Mesodermal cell (in vitro differentiated cells): ENCODE measurements at regions not wholly inside any gene's neighbourhood (a gene's known extent, or its start where the extent isn't known, plus 50 kb on each side); places are given as distances from the start of the nearest gene placed in this dataset.

Experiments
- H3K27ac ChIP-seq: 2 replicates; pipeline ENCODE4 v1.7.0; 2013; ENCODE audit warnings: mild to moderate bottlenecking, low read depth, low read length, moderate library complexity; ENCODE audit not compliant: severe bottlenecking
- H3K36me3 ChIP-seq: 2 replicates; pipeline ENCODE4 v1.7.1; 2013; ENCODE audit warnings: mild to moderate bottlenecking, low read length, moderate library complexity; ENCODE audit not compliant: control insufficient read depth, insufficient read depth
- H3K4me1 ChIP-seq: one replicate; pipeline ENCODE4 v1.7.1; 2013; ENCODE audit warnings: mild to moderate bottlenecking, low read length; ENCODE audit not compliant: insufficient read depth, control insufficient read depth, poor library complexity, severe bottlenecking
- H3K4me3 ChIP-seq: 2 replicates; pipeline ENCODE4 v1.7.0; 2013; ENCODE audit warnings: low read length, control low read depth, mild to moderate bottlenecking; ENCODE audit not compliant: insufficient read depth, poor library complexity, severe bottlenecking; ENCODE audit errors: extremely low read depth
- H3K9me3 ChIP-seq: 2 replicates; pipeline ENCODE4 v1.7.1; 2013; ENCODE audit warnings: mild to moderate bottlenecking, low read length, moderate library complexity; ENCODE audit not compliant: control insufficient read depth
- WGBS, 2 experiments: methylation state at CpG; one replicate each; pipeline ENCODE4 v1.1.5; 2013; ENCODE audit warnings: missing lambda C conversion rate in 2 of 2; ENCODE audit not compliant: insufficient coverage in 2 of 2; 5-methylcytosine and 5-hydroxymethylcytosine counted together

DNA sequence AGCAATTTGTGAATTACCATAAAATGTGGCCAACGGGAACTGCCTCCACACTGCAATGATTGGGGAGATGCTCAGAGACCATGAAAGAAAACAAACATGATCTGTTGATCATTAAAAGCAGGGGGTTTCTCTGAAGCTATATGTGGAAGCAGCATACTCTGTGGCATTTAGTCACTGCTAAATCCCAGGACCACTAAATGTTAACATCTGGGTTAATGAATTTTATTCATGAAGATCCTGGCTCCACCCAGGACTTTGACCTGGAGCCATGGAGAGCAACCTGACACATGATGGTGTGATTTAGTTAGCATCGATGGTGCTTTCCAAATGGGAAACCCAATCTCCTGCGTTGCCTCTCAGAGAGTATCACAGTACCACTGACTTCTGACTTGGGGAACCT is 497.8 kb downstream of the AGTPBP1 start:
- Histone ChIP-seq H3K4me1 (peaks cover 12% of the 10 kb centered on the region), H3K9me3 (peaks cover 4% of the 10 kb centered on the region), H3K27ac (no peak overlapping the region), H3K4me3 (no peak overlapping the region), H3K36me3 (no peaks in the 10 kb centered on the region)
- WGBS, 2 experiments = 86 to 95% methylated on average over 2 to 3 of the region's 3 CpGs

DNA sequence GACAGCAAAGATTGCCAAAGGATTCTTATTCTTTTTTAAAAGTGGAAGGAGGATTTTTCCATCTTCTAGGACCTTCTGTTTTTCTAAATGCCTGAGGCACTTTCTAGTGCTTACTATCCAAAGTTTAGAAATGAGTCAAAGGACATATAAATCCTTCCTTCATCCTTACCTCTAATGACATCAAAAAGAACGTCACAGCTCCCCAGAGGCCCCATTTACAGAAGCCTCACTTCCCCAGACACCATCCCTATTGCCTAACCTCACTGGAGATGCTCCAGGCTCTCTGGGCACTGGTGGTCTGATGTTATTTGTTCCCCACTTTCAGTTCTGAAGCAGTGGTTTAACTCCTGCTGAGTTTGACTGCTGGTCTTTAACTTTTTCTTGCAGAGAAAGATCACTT is 504.3 kb downstream of the AGTPBP1 start:
- Histone ChIP-seq H3K36me3 (no peaks in the 10 kb centered on the region), H3K4me1 (peaks cover 4% of the 10 kb centered on the region), H3K9me3 (no peaks in the 10 kb centered on the region), H3K4me3 (no peak overlapping the region), H3K27ac (no peak overlapping the region)
- 38% methylated on average over 1 of the region's 1 CpG; no CpG with 5 or more reads in 1 of the 2 experiments for WGBS, 2 experiments

GRCh38 chr9:85230081-85230480 is 511.7 kb downstream of the AGTPBP1 start:
- Histone ChIP-seq H3K4me3 (no peak overlapping the region), H3K36me3 (no peaks in the 10 kb centered on the region), H3K27ac (no peak overlapping the region), H3K9me3 (no peaks in the 10 kb centered on the region), H3K4me1 (peaks cover 17% of the 10 kb centered on the region)
- 69 to 75% methylated on average over 4 of the region's 4 CpGs for WGBS, 2 experiments

DNA sequence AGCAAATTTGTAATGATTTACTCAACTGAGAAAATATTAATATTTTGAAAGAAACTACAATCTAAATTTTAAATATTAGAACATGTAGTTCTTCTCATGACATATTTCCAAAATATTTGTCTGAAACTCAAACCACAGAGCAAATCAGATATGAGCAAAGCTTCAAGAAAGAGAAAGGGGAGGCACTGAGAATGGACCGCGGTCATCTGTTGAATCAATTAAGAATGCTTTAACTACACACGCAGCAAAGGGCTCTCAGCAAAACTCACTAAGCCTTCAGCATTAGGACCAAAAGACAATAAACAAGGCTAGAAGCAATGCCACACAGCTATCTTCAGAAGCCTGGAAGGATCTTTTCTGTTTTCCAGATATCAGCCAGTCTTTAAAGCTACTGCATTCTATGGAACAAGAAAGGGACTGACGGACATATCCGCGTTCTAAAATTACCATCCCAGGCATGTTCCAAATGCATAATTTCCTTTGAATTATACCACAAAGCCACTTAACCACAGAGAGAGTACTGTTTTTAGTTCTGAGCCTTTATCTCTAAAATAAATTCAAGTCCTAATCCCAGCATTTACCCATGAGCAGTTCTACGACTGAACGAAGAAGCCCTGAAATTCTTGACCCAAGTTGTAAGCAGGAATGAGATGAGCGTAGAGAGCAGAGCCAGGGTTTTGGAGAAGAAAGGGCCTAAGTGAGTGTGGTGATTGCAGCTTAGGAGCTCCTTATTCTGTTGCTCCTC is 513.5 kb downstream of the AGTPBP1 start:
- no peaks in the 10 kb centered on the region for H3K36me3 ChIP-seq
- H3K27ac ChIP-seq = peak overlapping the region; percentile 47
- no peaks in the 10 kb centered on the region for H3K9me3 ChIP-seq
- 83 to 90% methylated on average over 4 to 6 of the region's 9 CpGs for WGBS, 2 experiments
- H3K4me3 ChIP-seq = no peak overlapping the region
- peaks cover 32% of the 10 kb centered on the region for H3K4me1 ChIP-seq

DNA sequence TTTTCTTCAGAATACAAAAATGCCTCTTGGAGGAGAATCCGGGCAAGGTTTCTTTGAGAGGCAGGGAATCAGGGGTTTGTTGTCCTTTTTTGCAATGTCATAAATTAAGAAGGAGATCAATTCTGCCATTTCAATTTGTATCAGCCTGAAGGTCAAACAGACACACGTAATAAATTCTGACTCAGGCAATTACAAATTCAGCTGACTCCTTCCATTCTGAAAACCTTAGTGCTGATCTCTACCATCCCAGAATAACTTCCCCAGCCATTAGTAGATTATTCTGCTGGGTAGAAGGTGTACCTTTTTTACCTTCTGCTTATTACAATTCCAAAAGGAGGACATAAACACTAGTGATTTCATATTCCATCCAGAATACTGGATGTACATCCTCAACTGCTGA is 516.6 kb downstream of the AGTPBP1 start:
- WGBS, 2 experiments = 91 to 100% methylated on average over 1 of the region's 2 CpGs
- no peak overlapping the region for H3K4me3 ChIP-seq
- no peak overlapping the region for H3K27ac ChIP-seq
- no peaks in the 10 kb centered on the region for H3K36me3 ChIP-seq
- no peaks in the 10 kb centered on the region for H3K9me3 ChIP-seq
- H3K4me1 ChIP-seq = peaks cover 27% of the 10 kb centered on the region

- Histone ChIP-seq H3K27ac (no peak overlapping the region), H3K4me3 (no peak overlapping the region), H3K4me1 (peaks cover 27% of the 10 kb centered on the region), H3K36me3 (no peaks in the 10 kb centered on the region), H3K9me3 (no peaks in the 10 kb centered on the region)
- WGBS, 2 experiments = 82 to 95% methylated on average over 2 to 4 of the region's 4 CpGs
Measured at GRCh38 chr9:85224729-85225128, 517.0 kb downstream of the AGTPBP1 start.

DNA sequence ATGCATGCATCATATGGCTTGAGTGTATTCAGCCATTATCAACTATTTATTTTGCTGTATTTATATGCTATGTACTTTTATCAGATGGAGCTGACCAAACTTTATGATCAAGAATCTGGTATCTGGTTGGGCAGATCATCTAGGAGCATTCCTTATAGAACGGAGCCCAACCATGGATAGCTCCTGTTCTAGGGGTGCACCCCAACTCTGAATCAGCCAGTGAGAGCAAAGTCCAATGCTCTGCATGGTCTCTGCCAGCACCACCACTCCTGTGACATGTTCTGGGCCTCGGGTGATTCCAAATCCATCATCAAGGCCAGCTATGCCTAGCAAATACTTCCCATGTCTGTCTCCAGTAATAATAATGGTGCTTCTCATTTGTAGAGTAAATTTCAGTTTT is 517.5 kb downstream of the AGTPBP1 start:
- H3K4me3 ChIP-seq = no peak overlapping the region
- peaks cover 27% of the 10 kb centered on the region for H3K4me1 ChIP-seq
- no peaks in the 10 kb centered on the region for H3K36me3 ChIP-seq
- 93 to 94% methylated on average over 2 of the region's 2 CpGs for WGBS, 2 experiments
- no peak overlapping the region for H3K27ac ChIP-seq
- no peaks in the 10 kb centered on the region for H3K9me3 ChIP-seq

- no peak overlapping the region for H3K4me3 ChIP-seq
- H3K4me1 ChIP-seq = peaks cover 27% of the 10 kb centered on the region
- no peak overlapping the region for H3K27ac ChIP-seq
- H3K9me3 ChIP-seq = no peaks in the 10 kb centered on the region
- WGBS, 2 experiments = 92 to 100% methylated on average over 2 of the region's 2 CpGs
- no peaks in the 10 kb centered on the region for H3K36me3 ChIP-seq
Measured at GRCh38 chr9:85223506-85224125, 518.1 kb downstream of the AGTPBP1 start.

- Histone ChIP-seq H3K36me3 (no peaks in the 10 kb centered on the region), H3K4me1 (peaks cover 22% of the 10 kb centered on the region), H3K9me3 (no peaks in the 10 kb centered on the region), H3K4me3 (no peak overlapping the region), H3K27ac (no peak overlapping the region)
- 91 to 97% methylated on average over 6 of the region's 6 CpGs for whole genome bisulfite sequencing, 2 experiments
Measured at GRCh38 chr9:85216601-85217000, 525.2 kb downstream of the AGTPBP1 start.

- Histone ChIP-seq H3K9me3 (no peaks in the 10 kb centered on the region), H3K27ac (no peak overlapping the region), H3K4me3 (no peak overlapping the region), H3K36me3 (no peaks in the 10 kb centered on the region), H3K4me1 (peaks cover 26% of the 10 kb centered on the region)
Measured at GRCh38 chr9:85215961-85216360, 525.8 kb downstream of the AGTPBP1 start.

GRCh38 chr9:85215416-85215815 is 526.3 kb downstream of the AGTPBP1 start:
- Histone ChIP-seq H3K9me3 (no peaks in the 10 kb centered on the region), H3K27ac (no peak overlapping the region), H3K36me3 (no peaks in the 10 kb centered on the region), H3K4me1 (peaks cover 26% of the 10 kb centered on the region), H3K4me3 (no peak overlapping the region)
- WGBS, 2 experiments = 83 to 89% methylated on average over 1 to 2 of the region's 4 CpGs
